CD4-positive, alpha-beta T cell treated with Interleukin-17A for 4 hours (primary cell): ENCODE measurements at regions not wholly inside any gene's neighbourhood (a gene's known extent, or its start where the extent isn't known, plus 50 kb on each side); places are given as distances from the start of the nearest gene placed in this dataset.
"Not testable (repeated sequence)": the region's sequence is repeated elsewhere in the genome, so short reads cannot be mapped to it uniquely, and the experiment has no call there.

ENCODE experiments used
- DNase-seq: peaks from one replicate; pipeline ENCODE4 v3.0.0-alpha.2; 2020; ENCODE audit warnings: mixed read lengths

DNA sequence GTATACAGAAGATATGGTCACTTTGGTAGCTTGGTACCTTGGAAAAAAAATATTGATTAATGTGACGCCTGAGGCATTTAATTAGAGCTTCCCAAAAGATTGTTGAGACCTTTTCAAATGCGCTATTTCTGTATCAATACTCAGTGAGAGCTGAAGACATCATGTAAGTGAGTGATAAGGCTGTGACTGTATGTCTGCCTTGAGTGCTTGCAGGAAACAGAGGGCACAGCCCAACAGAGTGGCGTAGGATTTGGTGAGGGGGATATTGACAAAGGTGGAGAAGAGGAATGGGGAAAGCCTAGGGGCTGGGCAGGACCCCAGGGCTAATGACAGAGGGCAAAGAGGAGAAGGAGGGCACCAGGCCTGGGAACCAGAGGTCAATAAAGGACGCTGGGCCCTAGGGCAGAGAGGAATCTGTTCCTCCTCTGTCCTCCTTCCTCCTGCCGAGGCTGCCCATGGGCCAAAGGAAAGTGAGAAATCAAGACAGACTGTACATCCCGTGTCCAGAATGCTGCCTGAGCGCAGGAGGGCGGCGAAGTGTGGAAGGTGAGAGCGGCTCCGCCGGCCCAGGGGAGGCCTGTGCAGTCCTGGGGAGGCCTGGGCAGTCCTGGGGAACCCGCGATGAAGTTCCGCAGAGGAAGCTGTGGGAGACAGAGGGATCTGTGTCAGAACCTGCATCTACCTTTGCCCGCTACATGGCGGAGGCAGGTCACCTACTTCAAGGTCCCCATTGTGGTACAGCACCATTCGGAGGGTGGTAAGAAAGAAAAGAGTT is 228.6 kb upstream of the PIEZO2 start:
- no peak for DNase-seq

DNA sequence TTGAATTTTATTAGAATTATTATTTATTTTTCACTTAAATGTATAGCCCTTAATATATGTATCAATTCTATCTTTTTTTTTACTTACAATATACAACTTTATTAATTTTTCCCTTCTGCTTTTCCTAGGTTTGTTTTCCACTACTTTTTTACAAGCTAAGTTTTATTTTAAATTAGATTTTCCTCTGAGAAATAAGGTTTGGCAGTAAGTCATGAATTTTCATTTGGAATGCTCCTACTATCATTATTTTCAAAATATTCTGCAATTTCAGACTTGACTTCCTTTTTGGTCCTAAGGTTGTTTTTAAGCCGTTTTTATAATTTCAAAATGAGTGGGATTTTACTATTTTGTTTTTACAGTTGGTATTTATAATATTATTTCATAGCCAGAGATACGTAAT is 222.8 kb upstream of the PIEZO2 start:
- no peak for DNase-seq

DNA sequence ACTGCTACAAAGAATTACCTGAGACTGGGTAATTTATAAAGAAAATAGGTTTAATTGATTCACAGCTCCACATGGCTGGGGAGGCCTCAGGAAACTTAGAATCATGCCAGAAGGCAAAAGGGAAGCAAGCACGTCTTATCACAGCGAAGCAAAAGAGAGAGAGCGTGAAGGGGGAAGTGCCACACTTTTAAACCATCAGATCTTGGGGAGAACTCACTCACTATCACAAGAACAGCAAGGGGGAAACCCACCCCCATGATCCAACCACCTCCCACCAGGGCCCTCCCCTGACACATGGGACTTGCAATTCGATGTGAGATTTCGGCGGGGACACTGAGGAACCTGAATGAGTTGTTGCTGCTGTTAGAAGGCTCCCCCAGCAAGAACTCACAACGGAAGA is 220.2 kb upstream of the PIEZO2 start:
- no peak for DNase-seq

DNA sequence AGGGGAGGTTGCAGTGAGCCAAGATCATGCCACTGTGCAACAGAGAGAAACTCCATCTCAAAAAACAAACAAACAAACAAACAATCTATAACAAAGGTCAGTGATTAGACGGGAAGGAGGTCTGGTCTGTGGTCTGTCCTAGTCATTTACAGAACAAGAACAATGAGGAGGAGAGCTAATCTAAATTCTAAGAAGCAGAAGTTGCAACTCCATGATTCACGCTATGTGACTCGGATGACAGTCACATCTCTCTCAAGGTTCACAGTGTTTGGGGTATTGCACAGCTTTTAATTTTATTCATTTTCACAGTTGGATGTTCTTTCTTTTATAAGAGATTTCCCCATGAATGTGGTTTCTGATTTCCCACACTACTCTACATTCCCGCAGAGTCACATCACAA is 218.7 kb upstream of the PIEZO2 start:
- DNase-seq = no peak

DNA sequence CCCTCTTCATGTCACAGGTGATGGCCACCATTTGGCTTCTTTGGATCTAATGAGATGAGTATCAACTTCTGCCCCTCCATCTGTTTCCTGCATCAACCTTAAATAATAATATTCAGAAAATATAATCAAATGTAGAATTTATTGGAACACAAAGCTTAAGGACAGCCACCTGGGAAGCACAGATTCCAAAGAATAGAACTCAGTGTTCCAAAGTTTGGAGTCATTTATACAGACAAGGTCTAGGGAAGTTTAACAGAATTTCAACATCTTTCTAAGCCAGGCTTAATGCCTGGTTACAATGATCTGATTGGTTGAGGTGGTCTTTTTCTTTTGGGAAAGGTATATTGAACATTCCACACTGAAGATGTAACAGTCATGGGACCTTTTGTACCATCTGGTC is 218.0 kb upstream of the PIEZO2 start:
- no peak for DNase-seq

DNA sequence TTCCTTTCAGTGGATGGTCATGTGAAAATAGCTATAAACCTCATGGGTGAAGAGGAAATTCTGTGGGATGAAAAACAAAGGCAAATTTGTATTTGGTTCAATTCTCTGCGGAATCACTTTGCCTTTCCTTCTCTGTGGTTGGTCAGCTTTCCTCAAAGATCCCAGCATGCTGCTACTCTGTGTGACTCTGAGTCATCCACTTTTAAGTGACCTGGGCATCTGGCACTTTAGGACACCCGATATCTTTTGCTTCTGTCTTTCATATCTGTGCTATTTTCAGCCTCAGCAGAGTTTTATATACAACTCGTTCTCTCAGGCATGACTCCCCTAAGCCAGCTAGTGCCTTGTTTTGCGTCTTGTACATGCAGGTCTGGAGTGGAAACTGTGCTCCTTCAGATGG is 217.0 kb upstream of the PIEZO2 start:
- no peak for DNase-seq

DNA sequence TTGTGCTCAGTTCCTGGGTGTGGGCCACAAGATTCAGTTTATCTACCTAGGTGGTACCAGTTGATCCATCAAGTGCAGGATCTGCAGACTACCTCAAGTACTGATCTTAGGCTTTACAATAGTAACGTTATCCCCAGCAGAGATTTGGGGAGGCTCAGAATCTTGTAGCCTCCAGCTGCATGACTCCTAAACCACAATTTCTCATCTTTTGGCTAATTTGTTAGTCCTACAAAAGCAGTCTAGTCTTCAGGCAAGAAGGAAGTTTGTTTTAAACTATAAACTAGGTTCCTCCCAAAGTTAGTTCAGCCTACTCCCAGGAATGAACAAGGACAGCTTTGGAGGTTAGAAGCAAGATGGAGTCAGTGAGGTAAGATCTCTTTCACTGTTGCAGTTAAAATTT is 213.5 kb upstream of the PIEZO2 start:
- no peak for DNase-seq

DNA sequence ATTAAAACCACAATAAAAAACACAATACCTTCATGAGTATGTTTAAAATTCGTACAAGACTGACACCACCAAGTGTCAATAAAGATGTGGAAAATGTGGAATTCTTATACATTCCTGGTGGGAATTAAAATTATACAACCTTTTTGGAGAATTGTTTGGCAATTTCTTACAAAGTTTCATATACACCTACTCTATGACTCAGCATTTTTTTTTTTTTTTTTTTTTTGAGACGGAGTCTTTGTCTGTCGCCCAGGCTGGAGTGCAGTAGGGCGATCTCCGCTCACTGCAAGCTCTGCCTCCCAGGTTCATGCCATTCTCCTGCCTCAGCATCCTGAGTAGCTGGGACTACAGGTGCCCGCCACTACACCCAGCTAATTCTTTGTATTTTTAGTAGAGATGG is 212.5 kb upstream of the PIEZO2 start:
- DNase-seq = not testable (repeated sequence)

DNA sequence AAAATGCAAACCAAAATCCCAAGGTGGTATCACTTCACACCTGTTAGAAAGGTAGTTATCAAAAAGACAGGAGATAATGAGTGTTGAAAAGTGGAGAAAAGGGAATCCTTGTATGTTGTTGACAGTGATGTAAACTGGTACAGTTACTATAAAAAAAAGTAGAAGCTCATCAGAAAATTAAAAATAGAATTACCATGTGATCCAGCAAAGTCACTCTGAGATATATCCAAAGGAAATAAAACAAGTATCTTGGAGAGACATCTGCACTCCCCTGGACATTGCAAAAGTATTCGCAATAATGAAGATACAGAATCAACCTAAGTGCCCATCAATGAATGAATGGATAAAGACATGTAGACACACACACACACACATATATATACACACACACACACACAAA is 208.3 kb upstream of the PIEZO2 start:
- no peak for DNase-seq

DNA sequence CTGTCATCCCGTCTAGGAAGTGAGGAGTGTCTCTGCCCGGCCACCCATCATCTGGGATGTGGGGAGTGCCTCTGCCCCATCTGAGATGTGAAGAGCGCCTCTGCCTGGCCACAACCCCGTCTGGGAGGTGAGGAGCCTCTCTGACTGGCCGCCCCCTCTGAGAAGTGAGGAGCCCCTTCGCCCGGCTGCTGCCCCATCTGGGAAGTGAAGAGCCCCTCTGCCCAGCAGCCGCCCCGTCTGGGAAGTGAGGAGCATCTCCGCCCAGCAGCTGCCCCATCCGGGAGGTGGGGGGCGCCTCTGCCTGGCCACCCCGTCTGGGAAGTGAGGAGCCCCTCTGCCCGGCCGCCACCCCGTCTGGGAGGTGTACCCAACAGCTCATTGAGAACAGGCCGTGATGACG is 195.2 kb upstream of the PIEZO2 start:
- DNase-seq = not testable (repeated sequence)

DNA sequence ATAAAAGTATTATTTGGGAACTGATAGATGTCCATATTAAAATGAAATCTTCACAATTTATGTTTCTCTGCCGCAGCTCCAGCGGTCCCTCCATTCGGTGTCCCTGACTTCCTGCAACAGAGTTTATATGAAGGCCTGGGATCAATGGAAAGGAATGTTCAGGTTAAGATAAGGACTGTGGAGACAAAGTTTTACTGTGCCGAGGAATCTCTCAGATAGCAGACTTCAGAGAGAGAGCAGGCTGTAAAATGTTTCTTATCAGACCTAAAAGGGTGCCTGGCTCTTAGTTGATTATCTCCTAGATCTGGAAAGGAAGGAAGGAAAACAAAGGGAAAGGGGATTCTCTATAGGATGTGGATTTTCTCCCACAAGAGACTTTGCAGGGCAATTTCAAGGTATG is 193.7 kb upstream of the PIEZO2 start:
- no peak for DNase-seq

DNA sequence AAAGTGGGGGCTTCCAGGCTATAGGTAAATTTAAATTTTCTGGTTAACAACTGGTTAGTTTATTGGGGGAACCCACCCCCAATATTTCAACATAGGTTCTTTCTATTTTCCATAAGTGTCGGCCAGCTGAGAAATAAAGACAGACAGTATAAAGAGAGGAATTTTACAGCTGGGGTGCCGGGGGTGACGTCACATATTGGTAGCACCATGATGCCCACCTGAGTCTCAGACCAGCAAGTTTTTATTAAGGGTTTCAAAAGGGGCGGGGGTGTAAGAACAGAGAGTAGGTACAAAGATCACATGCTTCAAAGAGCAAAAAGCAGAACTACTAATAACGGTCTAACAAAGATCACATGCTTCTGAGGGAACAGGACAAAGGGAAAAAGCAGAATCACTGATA is 192.7 kb upstream of the PIEZO2 start:
- not testable (repeated sequence) for DNase-seq

DNA sequence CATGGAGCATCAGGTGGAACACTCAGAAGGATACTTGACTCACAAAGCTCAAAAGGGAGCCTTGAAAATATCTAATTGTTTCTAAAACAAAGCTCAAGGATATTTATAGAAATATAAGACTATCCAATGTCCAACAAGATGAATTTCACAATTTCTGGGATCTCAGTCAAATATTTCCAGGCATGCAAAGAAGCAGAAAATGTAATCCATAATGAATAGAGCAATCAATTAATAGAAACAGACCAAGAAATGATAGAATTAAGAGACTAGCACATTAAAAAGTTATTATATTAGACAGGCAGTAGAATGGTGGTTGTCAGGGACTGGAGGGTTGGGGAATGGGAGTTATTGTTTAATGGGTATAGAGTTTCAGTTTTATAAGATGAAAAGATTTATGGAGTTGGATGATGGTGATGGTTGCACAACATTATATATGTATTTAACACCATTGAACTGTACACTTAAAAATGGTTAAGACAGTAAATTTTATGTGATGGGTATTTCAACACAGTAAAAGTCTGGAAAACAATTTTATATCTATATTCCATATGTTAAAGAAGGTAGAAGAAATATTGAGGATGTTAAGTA is 189.9 kb upstream of the PIEZO2 start:
- no peak for DNase-seq

DNA sequence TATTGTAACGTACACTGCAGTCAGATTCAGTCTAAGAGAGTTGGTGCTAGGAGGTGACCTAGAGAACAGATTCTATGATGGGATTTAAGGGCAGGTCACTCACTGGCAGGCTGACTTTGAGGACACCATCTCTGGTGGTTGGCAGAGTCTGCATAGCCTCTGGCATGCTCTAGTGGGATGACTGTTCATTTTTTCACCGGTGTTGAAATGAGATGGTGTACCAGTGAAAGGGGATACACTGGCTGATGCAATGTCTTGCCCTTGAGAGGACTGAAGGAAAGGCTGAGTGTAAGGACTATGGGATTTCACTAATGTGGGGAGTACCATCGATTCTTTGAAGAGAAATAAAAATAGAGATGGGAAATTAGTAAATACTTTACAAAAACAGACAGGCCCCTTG is 186.9 kb upstream of the PIEZO2 start:
- DNase-seq = no peak

DNA sequence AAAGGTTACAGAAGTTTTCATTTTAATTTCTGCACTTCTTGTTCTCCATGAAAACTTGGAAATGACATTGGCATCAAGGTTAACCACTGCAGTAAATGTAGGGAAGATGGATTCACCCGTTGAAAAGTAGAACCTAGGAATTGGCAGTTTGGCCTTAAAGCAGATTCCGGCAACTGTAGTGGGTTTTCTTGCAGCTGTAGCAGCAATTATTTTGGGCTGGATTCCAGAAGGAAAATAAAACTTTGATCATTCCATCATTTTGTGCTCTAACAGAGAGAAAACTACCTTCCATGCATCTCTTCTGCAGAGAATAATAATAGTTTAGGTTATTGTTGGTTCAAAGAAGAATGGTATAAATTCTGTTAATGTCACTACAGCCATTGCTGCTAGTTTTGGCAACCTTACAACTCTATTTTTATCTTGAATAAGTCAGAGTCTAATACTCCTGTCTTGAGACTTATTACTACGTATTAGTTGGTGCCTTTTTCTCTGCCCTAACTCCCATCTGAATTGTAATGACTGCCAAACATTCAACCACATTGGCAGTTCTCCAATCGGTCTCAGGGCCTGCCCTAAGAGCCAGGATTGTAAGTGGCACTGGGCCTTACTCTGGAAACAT is 178.1 kb upstream of the PIEZO2 start:
- no peak for DNase-seq

DNA sequence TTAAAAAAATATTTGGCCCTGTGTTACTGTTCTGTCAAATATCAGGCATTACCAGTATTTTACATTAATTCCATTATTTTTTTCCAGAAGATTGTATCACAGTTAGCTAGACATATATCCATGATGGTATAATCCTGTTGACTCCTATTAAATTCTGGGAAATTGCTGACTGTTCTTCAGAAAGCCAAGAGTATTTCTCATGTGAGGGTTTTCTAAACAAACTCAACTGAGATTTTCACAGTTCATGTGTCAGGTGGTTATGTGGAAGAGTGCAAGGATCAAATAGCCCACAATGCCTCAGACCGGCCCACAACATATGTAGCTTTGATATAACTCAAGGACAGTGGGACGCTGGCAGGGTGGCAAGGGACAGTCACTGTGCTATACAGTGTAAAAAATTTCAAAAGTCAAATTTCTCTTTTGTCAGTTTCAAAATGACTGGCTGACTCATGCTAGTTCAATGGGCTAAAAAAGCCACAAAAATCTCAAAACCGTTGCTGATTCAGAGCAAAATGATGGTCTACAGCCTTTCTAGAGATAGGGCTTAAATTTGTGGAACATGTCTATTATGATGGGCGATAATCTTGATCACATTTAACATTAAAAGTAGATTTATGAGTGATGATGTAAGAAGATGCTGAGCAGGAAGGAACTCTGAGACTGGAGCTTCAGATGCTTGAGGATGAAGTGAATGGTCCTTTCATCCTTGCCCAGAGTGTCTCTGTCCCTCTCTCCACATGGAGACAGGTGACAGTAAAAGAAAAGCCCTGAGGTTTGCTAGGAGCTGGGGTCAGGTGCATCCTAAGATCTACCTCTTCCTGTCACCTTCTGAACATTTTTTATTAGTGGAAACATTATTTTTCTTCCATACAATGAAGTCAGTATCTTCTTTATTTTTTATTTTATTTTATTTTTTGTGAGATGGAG is 175.8 kb upstream of the PIEZO2 start:
- no peak for DNase-seq

DNA sequence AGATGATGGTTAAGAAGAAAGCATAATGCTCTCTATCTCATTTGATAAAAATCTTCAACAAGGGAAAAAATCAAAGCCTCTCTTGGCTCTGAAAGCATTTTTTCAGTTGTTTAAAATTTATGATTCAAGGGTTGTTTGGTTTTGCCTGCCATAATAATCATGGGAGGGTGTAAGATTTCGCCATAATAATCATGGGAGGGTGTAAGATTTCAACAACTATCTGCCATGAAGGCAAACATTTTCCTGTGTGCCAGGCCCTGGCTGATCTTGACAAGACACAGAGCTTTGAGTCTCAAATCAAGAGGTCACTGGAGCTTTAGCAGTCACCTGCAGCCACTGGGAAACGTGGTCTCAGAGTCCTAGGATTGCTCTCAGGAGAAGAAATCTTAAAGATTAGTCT is 175.1 kb upstream of the PIEZO2 start:
- DNase-seq = no peak

DNA sequence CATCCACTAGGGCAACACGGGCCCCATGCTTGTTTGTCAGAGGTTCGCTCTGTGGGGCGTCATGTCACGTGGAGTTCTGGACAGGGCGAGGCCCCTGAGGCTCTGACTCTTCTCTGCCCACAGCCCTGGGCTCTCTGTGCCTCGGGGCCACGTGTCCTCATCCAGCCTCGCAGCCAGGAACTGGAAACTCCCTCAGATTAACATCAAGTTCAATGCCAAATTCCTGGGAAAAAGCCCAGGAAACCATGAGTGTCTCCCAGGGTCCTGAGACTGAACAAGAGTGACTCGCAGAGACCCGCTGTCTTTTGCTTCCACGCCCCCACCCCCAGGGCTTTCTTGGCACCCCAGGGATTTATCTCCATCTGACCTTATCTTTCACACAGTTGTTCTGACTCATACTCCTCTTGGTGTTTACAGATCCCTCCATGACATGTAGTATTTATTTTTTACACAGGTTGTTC is 174.0 kb upstream of the PIEZO2 start:
- no peak for DNase-seq

DNA sequence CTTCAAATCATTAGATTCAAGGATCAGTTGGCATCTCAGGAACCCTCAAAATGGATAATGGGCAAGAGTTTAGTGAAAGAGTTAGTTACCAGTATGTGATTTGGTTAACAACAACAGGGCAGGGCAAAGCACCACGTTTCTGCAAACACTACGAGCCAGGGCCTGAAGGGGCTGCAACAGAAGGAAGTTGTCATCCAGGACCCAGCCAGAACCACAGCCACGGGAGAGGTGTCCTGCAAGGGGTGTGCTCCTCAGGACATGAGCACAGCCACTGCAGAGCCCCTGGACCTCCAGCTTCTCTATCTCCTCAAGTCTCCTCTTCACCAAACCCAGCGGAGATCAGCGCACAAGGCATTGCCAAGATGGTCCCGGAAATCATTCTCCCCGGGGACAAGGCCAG is 173.3 kb upstream of the PIEZO2 start:
- no peak for DNase-seq

DNA sequence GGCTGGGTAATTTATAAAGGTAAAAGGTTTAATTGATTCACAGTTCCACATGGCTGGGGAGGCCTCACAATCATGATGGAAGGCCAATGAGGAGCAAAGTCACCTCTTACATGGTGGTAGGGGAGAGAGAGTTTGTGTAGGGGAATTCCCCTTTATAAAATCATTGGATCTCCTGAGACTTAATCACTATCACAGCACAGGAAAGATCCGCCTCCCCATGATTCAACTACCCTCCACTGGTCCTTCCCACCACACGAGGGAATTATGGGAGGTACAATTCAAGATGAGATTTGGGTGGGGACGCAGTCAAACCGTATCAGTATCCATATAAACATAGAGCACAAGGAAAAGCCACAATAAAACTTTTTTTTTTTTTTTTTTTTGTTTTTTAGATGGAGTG is 172.6 kb upstream of the PIEZO2 start:
- no peak for DNase-seq

DNA sequence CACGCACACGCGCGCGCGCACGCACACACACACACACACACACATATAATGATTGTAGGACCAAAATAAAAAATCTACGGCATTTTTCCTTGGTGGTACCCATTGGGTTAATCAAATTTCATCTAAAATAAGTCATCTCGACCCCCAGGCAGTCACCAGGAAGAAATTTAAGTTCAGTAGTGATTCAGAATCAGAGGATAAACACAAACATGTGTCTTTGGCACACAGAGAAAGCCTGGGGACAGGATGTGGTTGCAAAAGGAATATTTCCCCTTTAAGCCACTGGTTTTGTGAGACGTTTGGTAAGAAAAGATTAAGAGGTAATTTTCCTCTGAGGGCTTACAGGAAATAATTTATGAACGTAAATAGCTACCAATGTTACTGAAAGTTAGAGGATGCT is 171.6 kb upstream of the PIEZO2 start:
- no peak for DNase-seq

DNA sequence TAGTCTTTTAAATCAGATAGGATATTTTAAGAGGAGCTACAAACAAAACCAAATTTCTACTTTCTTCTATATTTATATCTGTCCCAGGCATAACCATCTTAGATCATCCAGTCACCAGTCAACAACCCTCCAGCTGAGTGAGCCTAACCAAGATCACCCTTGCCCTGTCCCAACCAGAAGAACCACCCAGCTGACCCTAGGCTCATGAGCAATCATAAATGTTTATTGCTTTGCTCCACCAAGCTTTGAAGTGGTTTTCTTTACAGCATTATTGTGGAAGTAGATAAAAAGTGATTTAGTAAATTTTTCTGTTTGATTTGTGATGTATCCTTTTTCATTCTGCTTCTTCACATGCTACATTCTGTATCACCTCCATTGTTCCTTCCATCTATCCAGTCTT is 167.2 kb upstream of the PIEZO2 start:
- DNase-seq = no peak

DNA sequence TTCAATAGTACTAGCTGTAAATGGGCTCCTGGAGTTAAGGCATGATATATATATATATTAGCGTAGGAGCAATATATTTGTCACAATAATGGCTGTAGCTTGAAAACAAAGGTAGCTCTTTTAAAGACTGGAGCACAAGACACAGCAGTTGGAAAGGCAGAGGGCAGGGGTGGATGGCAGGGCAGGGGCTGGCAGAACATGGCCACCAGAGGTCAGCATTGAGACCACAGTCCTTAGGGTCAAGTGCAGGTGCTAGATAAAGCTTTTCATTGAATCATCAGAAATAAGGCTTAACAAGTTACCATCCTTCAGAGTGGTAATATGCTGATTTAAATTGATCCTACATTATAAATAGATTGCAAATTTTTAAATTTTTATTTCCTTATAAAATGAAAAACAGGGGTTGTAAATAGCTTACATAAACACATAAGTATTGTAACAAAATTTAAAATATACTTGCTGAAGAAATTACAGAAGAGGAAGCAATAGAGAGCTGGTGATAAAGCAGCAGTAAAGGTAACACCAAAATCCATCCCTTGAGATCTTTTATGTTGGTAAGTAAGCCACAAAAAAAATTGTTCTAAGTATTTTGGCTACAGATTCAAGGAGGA is 161.2 kb upstream of the PIEZO2 start:
- DNase-seq = no peak
